Kidney (tissue), 13 donors: ENCODE measurements at regions not wholly inside any gene's neighbourhood (a gene's known extent, or its start where the extent isn't known, plus 50 kb on each side); places are given as distances from the start of the nearest gene placed in this dataset.
A peak's percentile ranks its signal among the peaks of the same experiment; 100 is the strongest.

Experiments
- DNase-seq, 5 donors: peaks; one replicate each; pipeline ENCODE4 v3.0.0-alpha.2; 2013 to 2020
- FAIRE-seq: peaks from 2 replicates; lab custom pipeline; 2012; peaks lifted over from hg19 to GRCh38; lab: Jason Lieb, UNC
- H3K27ac ChIP-seq, 2 donors: one replicate each; pipeline ENCODE4 v1.7.0; 2013; ENCODE audit warnings: low read depth in 2 of 2, low read length in 2 of 2, inconsistent platforms in 1 of 2
- H3K27me3 ChIP-seq: one replicate; pipeline ENCODE4 v1.7.1; 2013; ENCODE audit warnings: low read length, inconsistent platforms; ENCODE audit not compliant: control insufficient read depth, insufficient read depth
- H3K36me3 ChIP-seq, 3 donors: one replicate each; pipeline versions ENCODE4 v1.7.0 to v1.7.1; 2013; ENCODE audit warnings: low read length in 3 of 3, control low read depth in 1 of 3, inconsistent platforms in 1 of 3; ENCODE audit not compliant: insufficient read depth in 3 of 3, control insufficient read depth in 2 of 3
- H3K4me1 ChIP-seq, 3 donors: one replicate each; pipeline versions ENCODE4 v1.7.0 to v1.7.1; 2013; ENCODE audit warnings: low read length in 3 of 3, inconsistent platforms in 1 of 3, low read depth in 1 of 3; ENCODE audit not compliant: control insufficient read depth in 2 of 3, insufficient read depth in 2 of 3
- H3K4me3 ChIP-seq, 3 donors: one replicate each; pipeline versions ENCODE4 v1.7.0 to v1.8.1; 2013; ENCODE audit warnings: low read length in 3 of 3, control low read depth in 1 of 3, inconsistent platforms in 1 of 3
- H3K9ac ChIP-seq, 3 donors: one replicate each; pipeline versions ENCODE4 v1.7.0 to v1.7.1; 2013; ENCODE audit warnings: low read length in 3 of 3, control low read depth in 1 of 3, inconsistent platforms in 1 of 3
- H3K9me3 ChIP-seq, 3 donors: one replicate each; pipeline versions ENCODE4 v1.7.0 to v1.7.1; 2013; ENCODE audit warnings: low read length in 3 of 3, control low read depth in 1 of 3, inconsistent platforms in 1 of 3; ENCODE audit not compliant: control insufficient read depth in 2 of 3, insufficient read depth in 1 of 3
- intact Hi-C: fragments of 100-400 bp; cut with DNase I; formaldehyde crosslinking; loops from one replicate; pipeline ENCODE4 v1.11.1; 2022
- TF ChIP-seq, protein P1 (sequence below): IDR thresholded peaks from 3 replicates; pipeline ENCODE4 v1.5.1; 2012; ENCODE audit warnings: mild to moderate bottlenecking, moderate library complexity, borderline replicate concordance; ENCODE audit not compliant: insufficient read depth; ENCODE audit errors: extremely low read depth
- donor health status: control.
- donor health status: control.
- donor health status: control.
- donor health status: control.
- donor health status: control.
- donor health status: DM: yes; HTN: yes; CAD: no.
- donor health status: Normal renal cell carcinoma (clear cell type).

DNA sequence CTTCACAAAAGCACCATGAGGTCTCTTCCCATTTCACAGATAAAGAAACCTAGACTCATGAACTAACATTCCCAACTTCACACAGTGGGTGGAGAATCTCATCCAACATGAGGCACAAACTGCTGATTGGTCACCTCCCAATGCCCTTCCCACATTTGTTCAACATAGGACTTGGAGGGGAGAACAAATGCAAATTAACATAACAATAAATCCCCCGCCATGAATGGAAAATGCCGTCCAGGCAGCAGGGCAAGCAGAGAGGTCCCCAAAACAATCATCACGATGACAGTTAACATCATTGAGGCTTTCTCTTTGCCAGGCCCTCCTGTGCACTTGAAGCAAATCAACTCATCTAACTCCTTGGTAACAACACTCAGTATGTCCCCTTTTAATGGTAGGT lies 185.3 kb downstream of the TMEM132E start:
- TF ChIP-seq, protein P1, sequence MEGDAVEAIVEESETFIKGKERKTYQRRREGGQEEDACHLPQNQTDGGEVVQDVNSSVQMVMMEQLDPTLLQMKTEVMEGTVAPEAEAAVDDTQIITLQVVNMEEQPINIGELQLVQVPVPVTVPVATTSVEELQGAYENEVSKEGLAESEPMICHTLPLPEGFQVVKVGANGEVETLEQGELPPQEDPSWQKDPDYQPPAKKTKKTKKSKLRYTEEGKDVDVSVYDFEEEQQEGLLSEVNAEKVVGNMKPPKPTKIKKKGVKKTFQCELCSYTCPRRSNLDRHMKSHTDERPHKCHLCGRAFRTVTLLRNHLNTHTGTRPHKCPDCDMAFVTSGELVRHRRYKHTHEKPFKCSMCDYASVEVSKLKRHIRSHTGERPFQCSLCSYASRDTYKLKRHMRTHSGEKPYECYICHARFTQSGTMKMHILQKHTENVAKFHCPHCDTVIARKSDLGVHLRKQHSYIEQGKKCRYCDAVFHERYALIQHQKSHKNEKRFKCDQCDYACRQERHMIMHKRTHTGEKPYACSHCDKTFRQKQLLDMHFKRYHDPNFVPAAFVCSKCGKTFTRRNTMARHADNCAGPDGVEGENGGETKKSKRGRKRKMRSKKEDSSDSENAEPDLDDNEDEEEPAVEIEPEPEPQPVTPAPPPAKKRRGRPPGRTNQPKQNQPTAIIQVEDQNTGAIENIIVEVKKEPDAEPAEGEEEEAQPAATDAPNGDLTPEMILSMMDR, result no peak
- no peaks in the 10 kb centered on the region for H3K27me3 ChIP-seq
- H3K9ac ChIP-seq, result no peak overlapping the region
- FAIRE-seq, result no peak
- H3K4me3 ChIP-seq, result no peak overlapping the region
- no peaks in the 10 kb centered on the region for H3K9me3 ChIP-seq
- H3K36me3 ChIP-seq, result no peaks in the 10 kb centered on the region
- peaks cover 0 to 2% (median 0%) of the 10 kb centered on the region in 3 donors for H3K4me1 ChIP-seq
- intact Hi-C loops, result no loop called here
- DNase-seq, result no peak
- H3K27ac ChIP-seq, result no peak overlapping the region

DNA sequence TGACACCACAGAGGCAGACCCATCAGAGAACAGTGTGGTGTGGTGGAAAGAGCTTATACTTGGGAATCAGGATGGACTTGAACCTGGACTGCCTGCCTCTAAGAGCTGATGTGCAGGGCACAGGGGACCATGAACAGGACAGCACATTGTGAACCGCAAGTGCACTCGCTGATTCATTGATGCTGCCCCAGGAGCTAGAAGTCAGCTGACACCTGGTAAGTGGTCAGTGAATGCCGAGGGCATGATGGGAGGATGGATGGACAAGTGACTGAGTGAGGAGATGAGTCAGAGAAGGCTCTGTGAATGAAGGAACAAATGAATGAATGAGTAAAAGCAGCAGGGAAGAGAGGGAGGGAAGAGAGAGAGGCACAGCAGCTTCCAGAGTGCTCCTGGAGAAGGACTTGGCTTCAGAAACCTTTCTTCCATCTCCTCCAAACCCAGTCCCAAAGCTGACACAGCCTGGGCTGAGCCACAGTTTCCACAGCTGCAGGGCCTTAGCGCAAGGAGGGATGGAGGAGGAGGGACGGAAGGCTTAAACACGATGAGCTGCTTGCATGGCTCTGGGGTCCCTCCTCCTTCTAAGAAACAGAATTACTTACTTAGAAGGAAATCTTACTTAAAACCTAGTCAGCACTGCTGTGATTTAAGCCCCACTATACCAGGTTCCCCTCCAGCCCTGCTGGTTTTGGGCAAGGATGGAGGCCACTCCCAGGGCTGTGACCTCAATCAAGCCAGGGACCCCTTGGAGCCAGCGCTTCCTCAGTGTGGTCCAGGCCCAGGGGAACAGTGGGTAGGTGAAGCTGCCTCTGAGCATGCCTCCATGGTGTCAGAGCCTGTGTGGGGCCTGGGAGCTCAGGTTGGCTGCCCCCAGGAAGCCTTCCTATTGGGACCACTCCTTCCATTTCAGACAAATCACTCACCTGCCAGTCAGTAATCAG lies 184.6 kb downstream of the TMEM132E start:
- FAIRE-seq (no peak), DNase-seq (peak in 1 of 5 donors; percentile 19)
- intact Hi-C loops, result no loop called here

DNA sequence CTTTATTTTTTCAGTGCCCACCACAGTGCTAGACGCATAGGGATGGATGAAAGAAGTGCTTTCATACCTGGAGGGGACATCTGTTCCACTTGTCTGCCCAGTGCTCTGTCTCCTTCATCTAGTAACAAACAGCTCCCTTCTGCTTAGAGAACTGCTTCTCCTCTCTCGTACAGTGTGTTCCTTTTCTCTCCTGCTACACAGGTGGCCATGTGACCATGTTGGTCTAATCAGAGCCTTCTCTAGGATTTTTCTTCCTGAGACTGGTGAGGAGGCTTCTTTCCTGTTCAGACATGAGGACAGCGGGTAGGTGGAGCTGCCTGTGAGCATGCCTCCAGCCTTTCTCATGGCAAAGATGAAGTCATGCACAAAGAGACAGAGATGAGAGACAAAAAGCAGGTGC lies 182.7 kb downstream of the TMEM132E start:
- Histone ChIP-seq H3K4me3 (no peak overlapping the region), H3K9ac (no peak overlapping the region), H3K27me3 (no peaks in the 10 kb centered on the region), H3K4me1 (peaks cover 0 to 2% (median 0%) of the 10 kb centered on the region in 3 donors), H3K9me3 (no peaks in the 10 kb centered on the region), H3K27ac (no peak overlapping the region), H3K36me3 (no peaks in the 10 kb centered on the region)
- TF ChIP-seq, protein P1, result no peak
- intact Hi-C loops, result no loop called here
- FAIRE-seq, result no peak
- peak in 1 of 5 donors; percentile 17 for DNase-seq

More for the DNA sequence above, 184.6 kb downstream of the TMEM132E start:
- Histone ChIP-seq H3K27ac (no peak overlapping the region), H3K4me3 (no peak overlapping the region), H3K27me3 (no peaks in the 10 kb centered on the region), H3K36me3 (no peaks in the 10 kb centered on the region), H3K9me3 (no peaks in the 10 kb centered on the region), H3K4me1 (peaks cover 0 to 2% (median 0%) of the 10 kb centered on the region in 3 donors), H3K9ac (no peak overlapping the region)
- TF ChIP-seq, protein P1, result no peak
